Astrocyte (in vitro differentiated cells and primary cell): ENCODE measurements at regions not wholly inside any gene's neighbourhood (a gene's known extent, or its start where the extent isn't known, plus 50 kb on each side); places are given as distances from the start of the nearest gene placed in this dataset.

Experiments
- DNase-seq: peaks from one replicate; pipeline ENCODE4 v3.0.0-alpha.2; 2010; ENCODE audit warnings: low read depth
- FAIRE-seq: peaks from 2 replicates; lab custom pipeline; 2011; peaks lifted over from hg19 to GRCh38; lab: Jason Lieb, UNC
- H2AFZ ChIP-seq: 2 replicates; pipeline ENCODE4 v1.6.0; 2012; ENCODE audit warnings: low read depth, low read length, inconsistent platforms
- H3K27ac ChIP-seq: 2 replicates; pipeline ENCODE4 v1.5.1; 2011; ENCODE audit warnings: low read depth, low read length, inconsistent platforms
- H3K27me3 ChIP-seq: 2 replicates; pipeline ENCODE4 v1.6.0; 2011; ENCODE audit warnings: low read length, inconsistent platforms; ENCODE audit not compliant: insufficient read depth
- H3K36me3 ChIP-seq: 2 replicates; pipeline ENCODE4 v1.5.1; 2011; ENCODE audit warnings: low read length, inconsistent platforms; ENCODE audit not compliant: insufficient read depth
- H3K4me1 ChIP-seq: 2 replicates; pipeline ENCODE4 v1.5.1; 2011; ENCODE audit warnings: low read length, inconsistent platforms; ENCODE audit not compliant: insufficient read depth
- H3K4me2 ChIP-seq: 2 replicates; pipeline ENCODE4 v1.6.0; 2012; ENCODE audit warnings: low read length, inconsistent platforms
- H3K4me3 ChIP-seq: 2 replicates; pipeline ENCODE4 v1.5.1; 2011; ENCODE audit warnings: low read depth, mild to moderate bottlenecking, low read length, inconsistent platforms; ENCODE audit not compliant: insufficient read depth
- H3K79me2 ChIP-seq: 2 replicates; pipeline ENCODE4 v1.6.0; 2012; ENCODE audit warnings: mild to moderate bottlenecking, low read length, inconsistent platforms; ENCODE audit not compliant: insufficient read depth
- H3K9ac ChIP-seq: 2 replicates; pipeline ENCODE4 v1.6.0; 2012; ENCODE audit warnings: mild to moderate bottlenecking, low read length, inconsistent platforms
- H3K9me3 ChIP-seq: 2 replicates; pipeline ENCODE4 v1.5.1; 2012; ENCODE audit warnings: low read depth, mild to moderate bottlenecking, low read length, inconsistent platforms; ENCODE audit not compliant: insufficient read depth
- H4K20me1 ChIP-seq: 2 replicates; pipeline ENCODE4 v1.6.0; 2012; ENCODE audit warnings: low read length, inconsistent platforms; ENCODE audit not compliant: insufficient read depth
- H3K27ac Mint-ChIP-seq: one replicate; pipeline ENCODE4 v1.8.0; 2021; ENCODE audit warnings: mild to moderate bottlenecking, mixed read lengths; ENCODE audit not compliant: unreplicated experiment
- H3K27me3 Mint-ChIP-seq: one replicate; pipeline ENCODE4 v1.8.0; 2021; ENCODE audit warnings: low read depth, mixed read lengths; ENCODE audit not compliant: unreplicated experiment
- H3K36me3 Mint-ChIP-seq: one replicate; pipeline ENCODE4 v1.8.0; 2021; ENCODE audit warnings: low read depth, mixed read lengths; ENCODE audit not compliant: unreplicated experiment
- H3K4me1 Mint-ChIP-seq: one replicate; pipeline ENCODE4 v1.8.0; 2021; ENCODE audit warnings: low read depth, mixed read lengths; ENCODE audit not compliant: unreplicated experiment
- H3K4me3 Mint-ChIP-seq: one replicate; pipeline ENCODE4 v1.8.0; 2021; ENCODE audit warnings: mild to moderate bottlenecking, moderate library complexity, mixed read lengths; ENCODE audit not compliant: unreplicated experiment
- H3K9me3 Mint-ChIP-seq: one replicate; pipeline ENCODE4 v1.8.0; 2021; ENCODE audit warnings: mild to moderate bottlenecking, mixed read lengths; ENCODE audit not compliant: unreplicated experiment
- CTCF ChIP-seq: IDR thresholded peaks from 2 replicates; pipeline ENCODE4 v1.5.1; 2011; ENCODE audit warnings: low read depth, mild to moderate bottlenecking, inconsistent platforms, low read length, moderate library complexity; ENCODE audit not compliant: insufficient read depth
- EZH2 ChIP-seq: IDR thresholded peaks from 2 replicates; pipeline ENCODE4 v1.6.1; 2012; ENCODE audit warnings: mild to moderate bottlenecking, low read length, inconsistent platforms; ENCODE audit not compliant: insufficient read depth

GRCh38 chr9:23464275-23464674 lies 361.8 kb downstream of the ELAVL2 start:
- H3K36me3 Mint-ChIP-seq = no peaks in the 10 kb centered on the region
- Histone ChIP-seq H2AFZ (no peak overlapping the region), H3K9me3 (no peaks in the 10 kb centered on the region), H3K4me1 (no peaks in the 10 kb centered on the region), H3K9ac (no peak overlapping the region), H3K4me3 (no peak overlapping the region), H3K36me3 (no peaks in the 10 kb centered on the region), H3K27me3 (no peaks in the 10 kb centered on the region), H3K27ac (no peak overlapping the region), H3K79me2 (no peaks in the 10 kb centered on the region), H3K4me2 (no peak overlapping the region), H4K20me1 (no peaks in the 10 kb centered on the region)
- FAIRE-seq (no peak), DNase-seq (no peak)
- H3K9me3 Mint-ChIP-seq = no peaks in the 10 kb centered on the region
- H3K4me1 Mint-ChIP-seq = no peaks in the 10 kb centered on the region
- H3K4me3 Mint-ChIP-seq = no peak overlapping the region
- H3K27ac Mint-ChIP-seq = no peak overlapping the region
- H3K27me3 Mint-ChIP-seq = no peaks in the 10 kb centered on the region
- no peak for TF ChIP-seq EZH2
- no peak for TF ChIP-seq CTCF

GRCh38 chr9:23467276-23467675 lies 358.8 kb downstream of the ELAVL2 start:
- Histone ChIP-seq H3K9ac (no peak overlapping the region), H3K4me2 (no peak overlapping the region), H4K20me1 (no peaks in the 10 kb centered on the region), H3K4me3 (no peak overlapping the region), H3K79me2 (no peaks in the 10 kb centered on the region), H3K4me1 (no peaks in the 10 kb centered on the region), H2AFZ (no peak overlapping the region), H3K36me3 (no peaks in the 10 kb centered on the region), H3K27ac (no peak overlapping the region), H3K9me3 (no peaks in the 10 kb centered on the region), H3K27me3 (no peaks in the 10 kb centered on the region)
- no peak for TF ChIP-seq EZH2
- TF ChIP-seq CTCF = no peak
- Mint-ChIP-seq H3K27me3 (no peaks in the 10 kb centered on the region), H3K4me1 (no peaks in the 10 kb centered on the region), H3K36me3 (no peaks in the 10 kb centered on the region), H3K9me3 (no peaks in the 10 kb centered on the region), H3K27ac (no peak overlapping the region), H3K4me3 (no peak overlapping the region)
- no peak for DNase-seq
- no peak for FAIRE-seq

GRCh38 chr9:23477908-23478307 lies 348.1 kb downstream of the ELAVL2 start:
- Histone ChIP-seq H3K36me3 (no peaks in the 10 kb centered on the region), H3K4me1 (no peaks in the 10 kb centered on the region), H4K20me1 (no peaks in the 10 kb centered on the region), H2AFZ (no peak overlapping the region), H3K4me2 (no peak overlapping the region), H3K79me2 (no peaks in the 10 kb centered on the region), H3K4me3 (no peak overlapping the region), H3K27me3 (no peaks in the 10 kb centered on the region), H3K9ac (no peak overlapping the region), H3K27ac (no peak overlapping the region), H3K9me3 (peaks cover 3% of the 10 kb centered on the region)
- TF ChIP-seq CTCF (no peak), EZH2 (no peak)
- no peak for DNase-seq
- no peak overlapping the region for H3K4me3 Mint-ChIP-seq
- H3K27ac Mint-ChIP-seq = no peak overlapping the region
- no peak for FAIRE-seq
- H3K4me1 Mint-ChIP-seq = no peaks in the 10 kb centered on the region
- no peaks in the 10 kb centered on the region for H3K9me3 Mint-ChIP-seq
- no peaks in the 10 kb centered on the region for H3K36me3 Mint-ChIP-seq
- peaks cover 2% of the 10 kb centered on the region for H3K27me3 Mint-ChIP-seq
